22Rv1 (cell line): ENCODE measurements at regions not wholly inside any gene's neighbourhood (a gene's known extent, or its start where the extent isn't known, plus 50 kb on each side); places are given as distances from the start of the nearest gene placed in this dataset.

ENCODE experiments used
- CTCF ChIP-seq: fragments of 450-650 bp; IDR thresholded peaks from 2 replicates; pipeline ENCODE4 v1.5.1; 2017; ENCODE audit warnings: mild to moderate bottlenecking
- ZFX ChIP-seq: fragments of 450-650 bp; IDR thresholded peaks from 2 replicates; pipeline ENCODE4 v1.6.1; 2017; ENCODE audit warnings: antibody characterized with exemption, borderline replicate concordance

DNA sequence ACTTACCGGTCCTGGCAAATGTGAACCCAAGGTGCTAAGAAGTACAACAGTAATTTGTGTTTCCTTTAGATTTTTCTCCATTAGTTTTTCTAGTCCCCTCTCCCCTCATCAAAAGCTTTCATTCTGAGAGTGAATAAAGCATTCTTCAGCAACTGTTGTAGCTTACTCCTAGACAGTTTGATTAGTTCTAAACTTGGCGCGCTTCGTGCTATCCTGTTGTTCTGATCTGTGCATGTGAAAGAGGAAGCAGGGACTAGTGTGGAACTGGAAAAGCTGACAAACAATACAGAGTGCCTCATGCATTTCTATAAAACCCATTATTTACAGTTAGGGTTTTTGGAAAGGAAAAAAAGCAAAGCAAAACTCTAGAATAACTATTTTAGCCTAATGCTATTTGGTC is 556.9 kb upstream of the SLIT2 start:
- TF ChIP-seq ZFX (no peak), CTCF (no peak)
